Stomach (tissue), 4 donors: ENCODE measurements at regions not wholly inside any gene's neighbourhood (a gene's known extent, or its start where the extent isn't known, plus 50 kb on each side); places are given as distances from the start of the nearest gene placed in this dataset.

Experiments
- CTCF ChIP-seq, 7 experiments: fragments of 450-650 bp in 4 of 7; fragments of 200-600 bp in 3 of 7; sonication (generic) in 3 of 7; IDR thresholded peaks; one replicate each; pipeline ENCODE4 v1.5.1; 2016 to 2019; ENCODE audit warnings: antibody characterized with exemption in 7 of 7, control low read depth in 2 of 7, mild to moderate bottlenecking in 1 of 7
- EP300 ChIP-seq: sonication (generic); formaldehyde crosslinking; IDR thresholded peaks from one replicate; pipeline ENCODE4 v1.6.1; 2017; ENCODE audit warnings: antibody characterized with exemption
- POLR2A ChIP-seq, 4 donors: fragments of 450-650 bp; IDR thresholded peaks; one replicate each; pipeline ENCODE4 v1.6.1; 2016; ENCODE audit warnings: antibody characterized with exemption in 4 of 4, control low read depth in 2 of 4, mild to moderate bottlenecking in 1 of 4, moderate library complexity in 1 of 4

DNA sequence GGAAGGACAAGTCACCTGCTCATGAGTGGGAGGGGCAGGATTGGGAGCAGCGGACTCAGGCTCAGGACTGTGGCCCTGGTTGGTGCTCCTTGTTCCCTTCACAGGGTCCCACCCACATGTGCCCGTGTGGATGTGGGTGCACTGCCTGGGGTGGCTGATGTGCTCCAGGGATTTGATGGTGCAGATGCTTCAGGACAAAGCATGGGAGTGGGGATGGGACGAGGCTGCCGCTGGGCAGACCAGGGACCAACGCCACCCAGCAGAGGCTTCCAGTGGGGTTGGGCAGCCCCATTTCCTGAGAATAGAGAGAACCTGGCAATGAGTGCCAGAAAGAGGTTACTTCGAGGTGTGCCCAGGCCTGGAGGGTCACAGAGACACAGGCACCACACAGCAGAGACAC is 65.5 kb upstream of the IGLL5 start:
- TF ChIP-seq EP300 (no peak), POLR2A (IDR thresholded peaks at IDR 0.05) (no peak), CTCF (IDR thresholded peaks at IDR 0.05) (no peak)
